Loucy (cell line): ENCODE measurements at regions not wholly inside any gene's neighbourhood (a gene's known extent, or its start where the extent isn't known, plus 50 kb on each side); places are given as distances from the start of the nearest gene placed in this dataset.
"Not testable (repeated sequence)": the region's sequence is repeated elsewhere in the genome, so short reads cannot be mapped to it uniquely, and the experiment has no call there.

Source experiments
- EZH2phosphoT487 ChIP-seq: fragments of 200-600 bp; IDR thresholded peaks from 2 replicates; pipeline ENCODE4 v1.6.1; 2018; ENCODE audit warnings: antibody characterized with exemption, mild to moderate bottlenecking, moderate library complexity, borderline replicate concordance
- TF ChIP-seq, protein P1 (sequence below): fragments of 200-600 bp; sonication (generic); conservative IDR thresholded peaks from 2 replicates; pipeline ENCODE4 v1.5.1; 2014; ENCODE audit warnings: mild to moderate bottlenecking, antibody characterized with exemption, low read length

DNA sequence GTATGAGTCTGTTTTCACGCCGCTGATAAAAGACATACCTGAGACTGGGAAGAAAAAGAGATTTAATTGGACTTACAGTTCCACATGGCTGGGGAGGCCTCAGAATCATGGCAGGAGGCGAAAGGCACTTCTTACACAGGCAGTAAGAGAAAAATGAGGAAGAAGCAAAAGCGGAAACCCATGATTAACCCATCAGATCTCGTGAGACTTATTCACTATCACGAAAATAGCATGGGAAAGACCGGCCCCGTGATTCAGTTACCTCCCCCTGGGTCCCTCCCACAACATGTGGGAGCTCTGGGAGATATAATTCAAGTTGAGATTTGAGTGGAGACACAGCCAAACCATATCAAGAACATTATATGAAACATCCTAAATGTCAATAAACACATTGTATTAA is 116.7 kb upstream of the C2CD4B start:
- TF ChIP-seq, protein P1, sequence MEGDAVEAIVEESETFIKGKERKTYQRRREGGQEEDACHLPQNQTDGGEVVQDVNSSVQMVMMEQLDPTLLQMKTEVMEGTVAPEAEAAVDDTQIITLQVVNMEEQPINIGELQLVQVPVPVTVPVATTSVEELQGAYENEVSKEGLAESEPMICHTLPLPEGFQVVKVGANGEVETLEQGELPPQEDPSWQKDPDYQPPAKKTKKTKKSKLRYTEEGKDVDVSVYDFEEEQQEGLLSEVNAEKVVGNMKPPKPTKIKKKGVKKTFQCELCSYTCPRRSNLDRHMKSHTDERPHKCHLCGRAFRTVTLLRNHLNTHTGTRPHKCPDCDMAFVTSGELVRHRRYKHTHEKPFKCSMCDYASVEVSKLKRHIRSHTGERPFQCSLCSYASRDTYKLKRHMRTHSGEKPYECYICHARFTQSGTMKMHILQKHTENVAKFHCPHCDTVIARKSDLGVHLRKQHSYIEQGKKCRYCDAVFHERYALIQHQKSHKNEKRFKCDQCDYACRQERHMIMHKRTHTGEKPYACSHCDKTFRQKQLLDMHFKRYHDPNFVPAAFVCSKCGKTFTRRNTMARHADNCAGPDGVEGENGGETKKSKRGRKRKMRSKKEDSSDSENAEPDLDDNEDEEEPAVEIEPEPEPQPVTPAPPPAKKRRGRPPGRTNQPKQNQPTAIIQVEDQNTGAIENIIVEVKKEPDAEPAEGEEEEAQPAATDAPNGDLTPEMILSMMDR = not testable (repeated sequence)
- not testable (repeated sequence) for TF ChIP-seq EZH2phosphoT487
